Type B pancreatic cell (in vitro differentiated cells): ENCODE measurements at regions not wholly inside any gene's neighbourhood (a gene's known extent, or its start where the extent isn't known, plus 50 kb on each side); places are given as distances from the start of the nearest gene placed in this dataset.

Experiments used
- DNase-seq: peaks from one replicate; pipeline ENCODE4 v3.0.0; 2021; ENCODE audit warnings: mixed read lengths; ENCODE audit not compliant: unreplicated experiment; ENCODE audit errors: extremely low spot score
- H3K27ac Mint-ChIP-seq: 2 replicates; pipeline ENCODE4 v1.8.0; 2021; ENCODE audit warnings: mild to moderate bottlenecking, mixed read lengths
- H3K27me3 Mint-ChIP-seq: 2 replicates; pipeline ENCODE4 v1.8.0; 2021; ENCODE audit warnings: mixed read lengths
- H3K36me3 Mint-ChIP-seq: 2 replicates; pipeline ENCODE4 v1.8.0; 2021; ENCODE audit warnings: mixed read lengths
- H3K4me1 Mint-ChIP-seq: one replicate; pipeline ENCODE4 v1.8.0; 2021; ENCODE audit warnings: mixed read lengths; ENCODE audit not compliant: unreplicated experiment
- H3K4me3 Mint-ChIP-seq: 2 replicates; pipeline ENCODE4 v1.8.0; 2021; ENCODE audit warnings: mild to moderate bottlenecking, mixed read lengths
- H3K9me3 Mint-ChIP-seq: 2 replicates; pipeline ENCODE4 v1.8.0; 2021; ENCODE audit warnings: mixed read lengths
- CTCF ChIP-seq: fragments of 200-600 bp; sonication (generic); conservative IDR thresholded peaks from 2 replicates; pipeline ENCODE4 v1.5.0; 2021; ENCODE audit warnings: antibody characterized with exemption, mild to moderate bottlenecking

- H3K9me3 Mint-ChIP-seq = no peaks in the 10 kb centered on the region
- H3K27ac Mint-ChIP-seq = no peak overlapping the region
- DNase-seq = no peak
- no peaks in the 10 kb centered on the region for H3K36me3 Mint-ChIP-seq
- peaks cover 15% of the 10 kb centered on the region for H3K4me1 Mint-ChIP-seq
- peaks cover 6% of the 10 kb centered on the region for H3K27me3 Mint-ChIP-seq
- H3K4me3 Mint-ChIP-seq = no peak overlapping the region
- TF ChIP-seq CTCF = no peak
These were observed 192.5 kb upstream of the MAN1A1 start for GRCh38 chr6:119542037-119542436.

GRCh38 chr6:119541132-119541905 lies 191.8 kb upstream of the MAN1A1 start:
- no peak overlapping the region for H3K4me3 Mint-ChIP-seq
- no peak for TF ChIP-seq CTCF
- peaks cover 6% of the 10 kb centered on the region for H3K27me3 Mint-ChIP-seq
- peaks cover 15% of the 10 kb centered on the region for H3K4me1 Mint-ChIP-seq
- H3K36me3 Mint-ChIP-seq = no peaks in the 10 kb centered on the region
- DNase-seq = no peak
- no peaks in the 10 kb centered on the region for H3K9me3 Mint-ChIP-seq
- no peak overlapping the region for H3K27ac Mint-ChIP-seq

GRCh38 chr6:119540417-119540816 lies 190.9 kb upstream of the MAN1A1 start:
- Mint-ChIP-seq H3K9me3 (no peaks in the 10 kb centered on the region), H3K4me1 (peaks cover 15% of the 10 kb centered on the region), H3K27ac (no peak overlapping the region), H3K27me3 (peaks cover 6% of the 10 kb centered on the region), H3K4me3 (no peak overlapping the region), H3K36me3 (no peaks in the 10 kb centered on the region)
- TF ChIP-seq CTCF = no peak
- no peak for DNase-seq

GRCh38 chr6:119539066-119539746 lies 189.6 kb upstream of the MAN1A1 start:
- no peaks in the 10 kb centered on the region for H3K9me3 Mint-ChIP-seq
- H3K27ac Mint-ChIP-seq = no peak overlapping the region
- peaks cover 15% of the 10 kb centered on the region for H3K4me1 Mint-ChIP-seq
- DNase-seq = no peak
- TF ChIP-seq CTCF = no peak
- H3K4me3 Mint-ChIP-seq = no peak overlapping the region
- no peaks in the 10 kb centered on the region for H3K36me3 Mint-ChIP-seq
- H3K27me3 Mint-ChIP-seq = peaks cover 6% of the 10 kb centered on the region

- TF ChIP-seq CTCF = no peak
- no peak overlapping the region for H3K4me3 Mint-ChIP-seq
- no peak for DNase-seq
- H3K27me3 Mint-ChIP-seq = peaks cover 10% of the 10 kb centered on the region
- H3K9me3 Mint-ChIP-seq = no peaks in the 10 kb centered on the region
- H3K4me1 Mint-ChIP-seq = peaks cover 15% of the 10 kb centered on the region
- H3K27ac Mint-ChIP-seq = no peak overlapping the region
- no peaks in the 10 kb centered on the region for H3K36me3 Mint-ChIP-seq
These were observed 187.1 kb upstream of the MAN1A1 start for GRCh38 chr6:119536666-119537065.
